HPDE6-E6E7 (cell line): ENCODE measurements at regions not wholly inside any gene's neighbourhood (a gene's known extent, or its start where the extent isn't known, plus 50 kb on each side); places are given as distances from the start of the nearest gene placed in this dataset.
"Not testable (repeated sequence)": the region's sequence is repeated elsewhere in the genome, so short reads cannot be mapped to it uniquely, and the experiment has no call there.

Experiments
- DNase-seq: peaks from one replicate; pipeline ENCODE4 v3.0.0; 2011; ENCODE audit warnings: missing footprints; ENCODE audit errors: extremely low spot score

DNA sequence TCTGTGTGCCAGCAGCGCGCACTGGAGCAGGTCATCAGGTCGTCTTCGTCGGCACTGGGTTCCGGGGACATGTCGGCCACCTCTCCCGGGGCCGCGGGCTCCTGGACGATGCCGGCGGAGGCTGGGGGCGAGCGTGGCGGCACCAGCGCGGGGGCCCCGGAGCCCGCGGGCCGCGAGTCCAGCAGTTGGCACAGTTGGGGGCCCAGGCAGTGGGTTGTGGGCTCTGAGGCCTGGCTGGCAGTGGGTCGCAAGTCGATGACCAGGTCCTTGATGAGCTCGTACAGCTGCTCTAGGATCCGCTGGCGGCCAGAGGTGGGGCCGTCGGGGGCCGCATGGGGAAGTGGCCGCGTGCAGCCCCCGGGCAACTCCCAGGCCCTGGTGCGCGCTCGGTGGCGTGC lies 300.5 kb downstream of the CCDC74A start:
- DNase-seq: no peak

- not testable (repeated sequence) for DNase-seq
Observed at GRCh38 chr2:131828633-131829455, 301.2 kb downstream of the CCDC74A start.

GRCh38 chr2:131829456-131830241 lies 302.0 kb downstream of the CCDC74A start:
- DNase-seq: not testable (repeated sequence)

DNA sequence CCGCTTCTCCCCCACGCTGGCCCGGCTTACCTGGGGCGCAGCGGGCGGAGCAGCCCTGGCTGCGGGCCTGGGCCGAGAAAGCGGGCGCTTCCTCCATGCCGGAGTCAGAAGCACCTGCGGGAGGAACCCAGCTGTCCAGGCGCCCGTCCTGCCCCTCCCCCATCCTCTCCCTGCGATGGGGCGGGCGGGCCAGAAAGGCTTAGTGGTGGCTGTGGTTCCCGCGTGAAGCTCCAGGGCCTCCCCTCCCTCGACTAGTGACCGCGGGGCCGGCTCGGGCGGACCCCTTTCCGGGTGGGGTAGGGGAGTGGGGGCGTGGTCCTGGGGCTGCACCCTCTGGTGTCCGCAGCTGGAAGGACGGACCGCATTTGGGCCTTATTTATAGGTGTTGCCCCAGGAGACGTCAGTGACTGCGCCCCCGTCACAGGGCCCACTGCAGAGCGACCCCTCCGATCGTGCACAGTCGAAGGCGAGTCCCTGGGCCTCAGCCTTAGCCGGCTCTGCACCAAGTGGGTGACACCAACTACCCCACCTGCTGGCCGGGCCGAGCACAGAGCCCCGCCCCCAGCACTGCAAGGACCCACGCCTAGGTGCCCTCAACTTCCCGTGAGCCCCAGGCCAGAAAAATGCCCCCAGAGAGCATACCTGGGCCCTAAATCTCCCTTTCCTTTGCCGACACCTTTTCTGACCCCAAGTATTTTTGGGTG lies 302.7 kb downstream of the CCDC74A start:
- DNase-seq: not testable (repeated sequence)

DNA sequence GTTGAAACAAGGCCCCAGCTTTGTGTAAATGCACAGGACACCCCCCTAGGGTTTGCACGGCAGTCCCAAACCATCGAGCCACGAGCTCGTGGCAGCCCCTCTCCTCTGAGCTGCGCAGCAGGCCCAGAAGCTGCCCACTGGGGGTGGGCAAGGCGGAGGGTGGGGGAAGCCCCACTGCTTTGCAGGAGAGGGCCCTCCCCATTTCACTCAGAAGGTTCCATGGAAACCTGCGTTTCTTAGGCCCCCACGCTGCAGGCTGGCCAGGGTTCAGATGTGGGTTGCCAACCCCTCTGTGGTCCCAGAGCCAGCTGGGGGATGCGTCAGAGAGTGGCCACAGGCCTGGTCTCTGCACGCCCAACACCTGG lies 303.2 kb downstream of the CCDC74A start:
- not testable (repeated sequence) for DNase-seq

- DNase-seq: not testable (repeated sequence)
Observed at GRCh38 chr2:131831450-131832208, 303.9 kb downstream of the CCDC74A start.

GRCh38 chr2:131832209-131832780 lies 304.6 kb downstream of the CCDC74A start:
- not testable (repeated sequence) for DNase-seq

DNA sequence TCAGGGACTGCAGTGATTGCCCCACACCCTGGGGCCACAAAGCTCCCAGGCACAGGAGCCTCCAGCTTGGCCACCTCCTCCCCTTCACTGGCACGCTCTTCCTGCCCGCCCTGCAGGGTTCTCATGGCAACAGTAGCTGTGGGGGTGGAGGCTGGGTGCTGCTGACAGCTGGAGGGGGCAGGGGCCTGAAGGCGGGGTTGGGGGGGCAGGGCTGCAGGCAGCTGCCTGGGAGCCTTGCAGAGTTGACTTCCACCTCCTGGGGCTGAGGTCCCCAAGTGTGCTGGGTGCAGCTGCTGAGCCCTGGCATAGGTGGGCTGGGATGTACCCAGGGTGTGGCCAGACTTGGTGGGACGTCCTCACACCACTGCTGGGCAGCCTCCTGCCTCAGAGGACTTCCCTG lies 305.2 kb downstream of the CCDC74A start:
- DNase-seq: not testable (repeated sequence)

DNA sequence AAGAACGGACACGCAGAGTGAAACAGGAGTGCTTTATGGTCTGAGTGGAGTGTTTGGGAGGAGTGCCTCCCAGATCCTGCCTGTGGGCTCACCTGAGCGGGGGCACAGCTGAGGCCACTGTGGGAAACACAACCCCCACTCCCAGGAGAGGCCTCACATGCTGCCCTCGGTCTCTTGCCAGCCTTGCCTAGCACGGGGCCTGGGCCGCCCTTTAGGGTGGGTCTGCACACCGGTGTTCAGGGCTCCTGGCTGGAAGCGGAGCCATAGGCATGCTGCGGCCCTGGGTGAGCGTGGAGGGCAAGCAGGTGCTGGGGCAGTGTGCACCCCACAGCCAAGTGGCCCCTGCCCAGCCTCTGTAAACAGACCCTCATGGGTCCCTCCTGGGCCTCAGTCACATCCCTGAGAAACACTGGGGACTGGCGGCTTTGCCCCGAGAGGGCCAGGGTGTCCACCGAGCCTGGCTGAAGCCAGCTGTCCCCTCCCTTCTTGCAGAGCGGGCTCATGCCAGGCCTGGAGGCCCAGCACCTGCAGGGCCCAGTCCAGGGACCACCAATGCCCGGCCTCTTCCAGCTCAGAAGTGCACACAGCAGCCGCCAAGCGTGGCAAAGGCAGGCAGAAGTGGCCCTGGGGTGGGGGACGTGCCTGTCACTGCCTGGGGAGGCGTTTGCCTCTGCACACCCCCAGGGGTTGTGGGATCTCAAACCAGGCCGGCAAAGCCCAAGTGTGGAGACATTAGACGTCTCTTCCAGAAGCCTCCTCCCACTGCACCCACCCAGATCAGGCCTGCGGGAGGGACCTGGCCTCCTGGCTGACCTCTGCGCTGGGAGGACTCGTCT lies 305.9 kb downstream of the CCDC74A start:
- not testable (repeated sequence) for DNase-seq

DNA sequence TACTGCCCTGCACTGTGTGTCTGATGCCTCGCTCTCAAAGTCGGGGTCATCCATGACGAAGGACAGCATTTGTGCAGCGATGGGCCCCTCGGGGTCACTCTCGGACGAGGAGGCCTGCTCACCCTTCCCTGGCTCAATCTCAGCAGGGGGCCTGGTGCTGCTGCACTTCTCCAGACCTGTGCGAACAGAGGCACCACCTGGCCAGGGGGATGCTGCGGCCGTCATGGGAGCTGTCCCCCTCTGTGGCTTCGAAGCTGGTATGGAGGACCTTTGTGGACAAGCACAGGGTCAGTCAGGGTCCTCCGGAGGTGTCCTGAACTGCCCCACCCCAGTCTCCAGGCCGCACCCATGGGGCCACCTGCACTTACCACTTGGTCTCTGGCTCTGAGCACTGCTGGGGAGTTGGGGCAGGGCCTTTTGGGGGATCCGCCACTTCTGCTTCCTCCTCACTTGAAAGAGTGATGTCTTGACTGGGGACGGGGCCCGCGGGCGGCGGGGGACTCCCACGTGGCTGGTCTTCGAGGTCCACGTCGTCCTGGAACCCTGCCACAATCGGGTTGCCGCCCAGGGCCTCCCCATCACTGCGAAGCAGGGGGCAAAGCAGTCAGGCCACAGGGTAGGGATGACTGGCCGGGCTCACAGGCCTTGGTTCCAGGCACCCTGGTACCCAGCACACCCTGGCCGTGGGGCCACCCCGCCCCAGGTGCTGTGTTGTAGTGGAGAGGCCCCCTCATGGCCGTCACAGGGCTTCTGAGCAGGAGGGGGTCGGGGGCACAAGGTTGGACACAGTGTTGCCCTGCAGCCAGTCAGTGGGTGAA lies 306.7 kb downstream of the CCDC74A start:
- DNase-seq: not testable (repeated sequence)

DNA sequence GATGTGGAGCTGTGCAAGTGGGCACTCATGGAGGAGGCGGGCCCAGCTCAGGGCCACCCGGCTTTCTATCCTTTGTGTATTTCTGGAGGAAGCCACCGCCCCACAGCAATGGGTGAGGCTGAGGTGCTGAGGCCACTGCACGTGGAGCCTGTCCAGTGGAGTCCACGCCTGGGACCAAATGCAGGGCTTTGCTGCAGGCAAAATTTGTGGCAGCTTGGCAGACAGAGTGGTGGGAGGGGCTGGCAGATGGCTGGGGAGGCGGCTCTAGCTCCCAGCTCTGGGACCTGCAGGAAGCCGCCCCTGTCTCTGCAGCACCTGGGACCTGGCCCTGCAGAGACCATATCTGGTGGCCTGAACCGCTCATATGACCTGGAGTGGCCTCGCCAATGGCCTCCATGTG lies 307.3 kb downstream of the CCDC74A start:
- not testable (repeated sequence) for DNase-seq

DNA sequence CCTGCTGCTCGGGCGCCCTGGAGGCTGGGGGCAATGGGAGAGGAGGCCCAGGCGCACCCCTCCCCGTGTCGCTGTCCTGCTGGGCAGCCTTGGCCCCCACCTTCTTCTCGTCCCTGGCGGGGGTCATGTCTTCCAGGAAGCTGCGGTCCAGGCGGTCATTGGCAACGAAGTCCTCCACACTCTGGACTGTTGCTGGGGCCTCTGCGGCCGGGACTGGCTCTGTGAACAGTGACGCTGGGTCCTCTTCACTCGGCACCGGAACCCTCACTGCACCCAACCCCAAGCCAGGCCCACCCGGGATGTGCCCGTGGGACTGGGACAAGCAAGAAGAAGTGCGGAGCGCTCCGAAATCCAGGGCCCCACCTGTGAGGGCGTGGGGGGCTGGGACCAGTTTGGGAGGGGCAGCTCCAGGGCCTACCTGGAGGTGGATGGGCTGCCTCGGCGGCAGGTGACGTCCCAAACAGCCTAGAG lies 308.0 kb downstream of the CCDC74A start:
- no peak for DNase-seq

GRCh38 chr2:131836116-131836515 lies 308.4 kb downstream of the CCDC74A start:
- not testable (repeated sequence) for DNase-seq

DNA sequence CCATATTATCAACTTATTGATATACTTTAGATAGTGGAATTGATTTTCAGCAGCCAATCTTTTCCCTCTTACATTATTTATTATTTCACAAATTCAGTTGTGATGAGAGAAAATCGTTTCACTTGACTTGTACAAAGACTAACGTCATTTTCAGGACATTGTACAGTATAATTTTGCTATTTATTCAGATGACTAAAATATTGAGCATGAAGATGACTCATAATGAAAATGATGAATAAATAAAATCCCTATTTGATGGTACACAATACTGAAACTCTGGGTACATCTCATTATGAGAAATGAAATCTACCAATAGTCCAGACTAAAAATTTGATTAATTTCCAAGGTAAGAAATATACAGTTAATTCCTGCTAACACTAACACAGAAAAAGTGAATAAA lies 316.4 kb downstream of the CCDC74A start:
- DNase-seq: not testable (repeated sequence)

GRCh38 chr2:131856202-131856601 lies 305.6 kb downstream of the ANKRD30BL start:
- DNase-seq: not testable (repeated sequence)

DNA sequence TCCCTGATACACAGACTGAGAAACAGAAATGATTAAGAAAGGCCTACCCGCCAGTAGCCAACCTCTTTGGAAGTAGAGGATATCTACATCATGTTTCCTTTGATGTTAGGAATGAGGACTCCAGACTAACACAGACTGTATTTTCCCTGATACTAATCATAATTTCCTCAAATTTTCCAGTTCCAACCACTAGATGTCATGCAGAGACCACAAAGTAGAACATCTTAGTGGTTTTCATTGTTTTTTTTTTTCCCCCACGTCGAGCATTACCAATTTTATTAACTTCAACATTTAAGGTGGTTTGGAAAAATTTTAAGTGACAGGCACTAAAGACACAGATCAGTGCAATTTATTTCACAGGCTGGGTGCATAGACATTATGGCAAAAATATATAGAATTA lies 303.6 kb downstream of the ANKRD30BL start:
- DNase-seq: not testable (repeated sequence)
